Testis (tissue), 2 donors: ENCODE measurements at regions not wholly inside any gene's neighbourhood (a gene's known extent, or its start where the extent isn't known, plus 50 kb on each side); places are given as distances from the start of the nearest gene placed in this dataset.

Experiments used
- DNase-seq: peaks from one replicate; pipeline ENCODE4 v3.0.0-alpha.2; 2019
- H3K27ac ChIP-seq, 2 donors: fragments of 200-600 bp; sonication (generic); one replicate each; pipeline ENCODE4 v1.5.1; 2019
- H3K27me3 ChIP-seq: fragments of 200-600 bp; sonication (generic); one replicate; pipeline ENCODE4 v1.5.1; 2019
- H3K36me3 ChIP-seq: fragments of 200-600 bp; sonication (generic); one replicate; pipeline ENCODE4 v1.5.1; 2017; ENCODE audit warnings: low read depth; ENCODE audit errors: missing control alignments
- H3K4me1 ChIP-seq: fragments of 200-600 bp; sonication (generic); one replicate; pipeline ENCODE4 v1.5.1; 2019
- H3K4me3 ChIP-seq, 2 donors: fragments of 200-600 bp; sonication (generic); one replicate each; pipeline ENCODE4 v1.5.1; 2017 to 2019
- H3K9me3 ChIP-seq: fragments of 200-600 bp; sonication (generic); one replicate; pipeline ENCODE4 v1.5.1; 2017
- CTCF ChIP-seq, 3 experiments: fragments of 450-650 bp in 2 of 3; fragments of 200-600 bp in 1 of 3; sonication (generic) in 1 of 3; IDR thresholded peaks; one replicate each; pipeline ENCODE4 v1.5.1; 2016 to 2019; ENCODE audit warnings: antibody characterized with exemption in 3 of 3, mild to moderate bottlenecking in 2 of 3, moderate library complexity in 1 of 3
- POLR2A ChIP-seq: fragments of 450-650 bp; IDR thresholded peaks from one replicate; pipeline ENCODE4 v1.6.1; 2017; ENCODE audit warnings: antibody characterized with exemption, mild to moderate bottlenecking, moderate library complexity
- WGBS, 2 donors: methylation state at CpG; one replicate each; pipeline ENCODE4 v1.1.5; 2018; 5-methylcytosine and 5-hydroxymethylcytosine counted together
- intact Hi-C: fragments of 100-400 bp; cut with DNase I; formaldehyde crosslinking; loops from one replicate; pipeline ENCODE4 v1.15.1; 2023; ENCODE audit warnings: low total_unique reads

DNA sequence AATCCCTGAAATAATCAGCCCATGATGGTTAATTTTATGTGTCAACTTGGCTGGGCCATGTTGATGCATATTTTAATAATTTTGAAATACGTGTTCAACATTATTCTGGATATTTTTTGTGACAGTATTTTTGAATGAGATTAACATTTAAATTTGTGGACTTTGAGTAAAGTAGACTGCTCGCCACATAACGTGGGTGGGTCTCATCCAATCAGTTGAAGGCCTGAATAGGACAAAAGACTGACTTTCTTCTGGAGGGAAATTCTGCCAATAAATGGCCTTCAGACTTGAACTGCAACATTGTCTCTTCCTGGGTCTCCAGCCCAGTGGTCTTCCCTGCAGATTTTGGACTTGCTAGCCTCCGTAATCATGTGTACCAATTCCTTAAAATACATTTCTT, 53.6 kb upstream of the BICC1 start:
- 80 to 85% methylated on average over 4 of the region's 4 CpGs for WGBS, 2 donors
- H3K27ac ChIP-seq: no peak overlapping the region
- H3K9me3 ChIP-seq: no peaks in the 10 kb centered on the region
- no peaks in the 10 kb centered on the region for H3K27me3 ChIP-seq
- no peak for DNase-seq
- intact Hi-C loops: no loop called here
- TF ChIP-seq CTCF (IDR thresholded peaks at IDR 0.05) (no peak), POLR2A (no peak)
- no peaks in the 10 kb centered on the region for H3K36me3 ChIP-seq
- H3K4me3 ChIP-seq: no peak overlapping the region
- H3K4me1 ChIP-seq: no peaks in the 10 kb centered on the region

DNA sequence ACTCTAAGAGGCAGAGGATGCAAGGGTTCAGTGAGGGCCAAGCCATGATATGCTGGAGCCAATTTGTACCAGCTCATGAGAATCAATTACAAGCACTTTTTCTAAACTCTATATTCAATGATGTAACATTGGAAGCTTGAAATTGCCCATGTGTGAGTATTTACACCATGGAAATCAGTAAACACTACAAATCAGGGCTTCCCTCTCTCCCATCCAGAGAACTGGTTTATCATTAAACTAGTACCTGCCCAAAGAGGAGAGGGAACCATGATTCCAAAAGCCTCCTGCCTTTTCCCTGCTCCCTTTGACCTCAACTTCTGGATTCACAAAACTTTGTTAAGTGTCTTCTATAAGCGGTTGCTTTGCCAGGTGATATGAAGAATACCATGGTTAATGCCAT, 52.5 kb upstream of the BICC1 start:
- DNase-seq: no peak
- no peaks in the 10 kb centered on the region for H3K9me3 ChIP-seq
- H3K36me3 ChIP-seq: no peaks in the 10 kb centered on the region
- H3K4me1 ChIP-seq: no peaks in the 10 kb centered on the region
- no peaks in the 10 kb centered on the region for H3K27me3 ChIP-seq
- no peak for TF ChIP-seq CTCF (IDR thresholded peaks at IDR 0.05)
- no peak for TF ChIP-seq POLR2A
- intact Hi-C loops: no loop called here
- H3K27ac ChIP-seq: no peak overlapping the region
- whole genome bisulfite sequencing, 2 donors: 97 to 100% methylated on average over 1 of the region's 1 CpG
- no peak overlapping the region for H3K4me3 ChIP-seq

DNA sequence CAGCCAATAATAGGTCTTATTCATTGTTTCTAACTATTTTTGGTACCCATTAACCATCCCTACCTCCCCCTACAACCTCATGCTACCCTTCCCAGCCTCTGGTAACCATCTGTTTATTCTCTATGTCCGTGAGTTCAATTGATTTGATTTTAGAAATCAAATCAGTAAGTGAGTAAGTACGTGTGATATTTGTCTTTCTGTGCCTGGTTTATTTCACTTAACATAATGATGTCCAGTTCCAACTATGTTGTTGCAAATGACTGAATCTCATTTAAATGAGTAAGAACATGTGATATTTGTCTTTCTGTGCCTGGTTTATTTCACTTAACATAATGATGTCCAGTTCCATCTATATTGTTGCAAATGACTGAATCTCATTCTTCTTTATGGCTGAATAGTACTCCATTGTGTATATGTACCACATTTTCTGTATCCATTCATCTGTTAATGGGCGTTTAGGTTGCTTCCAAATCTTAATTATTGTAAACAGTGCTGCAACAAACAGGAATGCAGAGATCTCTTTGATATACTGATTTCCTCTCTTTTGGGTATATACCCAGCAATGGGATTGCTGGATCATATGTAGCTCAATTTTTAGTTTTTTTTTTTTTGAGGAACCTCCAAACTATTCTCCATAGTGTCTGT, 49.7 kb upstream of the BICC1 start:
- no peaks in the 10 kb centered on the region for H3K9me3 ChIP-seq
- H3K36me3 ChIP-seq: no peaks in the 10 kb centered on the region
- WGBS, 2 donors: 84 to 90% methylated on average over 3 of the region's 3 CpGs
- no peak for DNase-seq
- H3K27me3 ChIP-seq: no peaks in the 10 kb centered on the region
- no peak overlapping the region for H3K27ac ChIP-seq
- TF ChIP-seq CTCF (IDR thresholded peaks at IDR 0.05) (no peak), POLR2A (no peak)
- no peaks in the 10 kb centered on the region for H3K4me1 ChIP-seq
- H3K4me3 ChIP-seq: no peak overlapping the region
- intact Hi-C loops: no loop called here
